Hematopoietic multipotent progenitor cell treated with erythropoietin and hydrocortisone succinate and interleukin-3 and kit ligand, for 17 days (in vitro differentiated cells): ENCODE measurements at regions not wholly inside any gene's neighbourhood (a gene's known extent, or its start where the extent isn't known, plus 50 kb on each side); places are given as distances from the start of the nearest gene placed in this dataset.
A peak's percentile ranks its signal among the peaks of the same experiment; 100 is the strongest.
"Not testable (repeated sequence)": the region's sequence is repeated elsewhere in the genome, so short reads cannot be mapped to it uniquely, and the experiment has no call there.

ENCODE experiments used
- DNase-seq: peaks from one replicate; pipeline ENCODE4 v3.0.0-alpha.2; 2015; ENCODE audit warnings: low spot score

DNA sequence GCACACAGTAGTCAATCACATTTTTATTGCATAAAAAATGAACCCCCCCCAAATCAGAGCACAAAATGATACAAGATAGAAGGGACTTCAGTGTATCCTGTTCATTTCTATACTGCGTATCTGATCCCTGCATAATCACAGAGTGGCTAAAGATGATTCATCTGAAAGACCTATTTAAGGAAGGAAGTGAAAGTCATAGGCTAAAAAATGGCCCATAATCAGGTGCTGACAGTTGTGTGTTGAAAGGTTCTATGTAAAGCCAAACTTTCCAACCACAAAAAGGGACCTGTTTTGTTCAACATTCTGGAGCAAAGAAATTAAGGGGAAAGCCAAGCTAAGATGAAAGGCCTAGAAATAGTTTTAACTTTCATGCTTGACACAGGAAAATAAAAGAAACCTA lies 147.8 kb upstream of the ATP2B1 start:
- DNase-seq, result no peak

GRCh38 chr12:89848732-89849131 lies 140.1 kb upstream of the ATP2B1 start:
- DNase-seq, result no peak

- no peak for DNase-seq
Observed at GRCh38 chr12:89846473-89847055, 137.9 kb upstream of the ATP2B1 start.

GRCh38 chr12:89845767-89846166 lies 137.1 kb upstream of the ATP2B1 start:
- no peak for DNase-seq

DNA sequence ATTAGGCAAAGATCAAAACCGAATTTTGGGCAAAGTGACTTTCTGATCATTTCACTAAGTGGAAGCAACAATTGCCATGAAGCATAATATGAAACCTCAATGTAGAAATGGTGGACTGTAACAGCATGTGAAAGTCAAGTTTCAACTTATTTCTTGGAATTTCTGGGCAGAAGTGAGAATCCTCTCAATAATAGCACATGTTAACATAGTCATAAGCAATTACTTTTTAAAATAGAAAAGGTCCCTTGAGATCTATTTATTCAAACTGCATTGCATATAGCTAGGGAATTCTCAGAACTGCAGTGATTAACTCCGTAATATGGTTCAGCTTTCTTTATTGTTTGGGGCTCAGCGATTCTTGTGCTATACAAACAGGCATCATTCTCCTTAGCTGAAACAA lies 136.7 kb upstream of the ATP2B1 start:
- no peak for DNase-seq

DNA sequence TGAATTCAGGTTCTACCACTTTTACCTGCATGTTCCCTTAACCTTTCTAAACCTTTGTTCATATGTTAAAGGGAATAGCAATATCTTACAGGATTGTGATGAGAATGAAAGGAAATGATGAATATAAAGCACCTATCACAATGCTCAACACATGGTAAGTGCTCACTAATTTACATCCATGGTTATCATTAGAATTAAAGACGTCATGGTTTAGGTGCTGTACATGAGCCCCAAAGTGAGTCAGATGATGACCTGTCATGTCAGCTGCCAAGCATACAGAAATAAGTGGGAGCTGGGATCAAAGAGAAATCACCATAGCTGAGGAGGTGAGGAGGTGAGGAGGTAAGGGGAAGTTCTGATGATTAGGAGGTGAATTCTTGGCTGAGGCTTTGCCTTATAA lies 135.9 kb upstream of the ATP2B1 start:
- DNase-seq, result no peak

DNA sequence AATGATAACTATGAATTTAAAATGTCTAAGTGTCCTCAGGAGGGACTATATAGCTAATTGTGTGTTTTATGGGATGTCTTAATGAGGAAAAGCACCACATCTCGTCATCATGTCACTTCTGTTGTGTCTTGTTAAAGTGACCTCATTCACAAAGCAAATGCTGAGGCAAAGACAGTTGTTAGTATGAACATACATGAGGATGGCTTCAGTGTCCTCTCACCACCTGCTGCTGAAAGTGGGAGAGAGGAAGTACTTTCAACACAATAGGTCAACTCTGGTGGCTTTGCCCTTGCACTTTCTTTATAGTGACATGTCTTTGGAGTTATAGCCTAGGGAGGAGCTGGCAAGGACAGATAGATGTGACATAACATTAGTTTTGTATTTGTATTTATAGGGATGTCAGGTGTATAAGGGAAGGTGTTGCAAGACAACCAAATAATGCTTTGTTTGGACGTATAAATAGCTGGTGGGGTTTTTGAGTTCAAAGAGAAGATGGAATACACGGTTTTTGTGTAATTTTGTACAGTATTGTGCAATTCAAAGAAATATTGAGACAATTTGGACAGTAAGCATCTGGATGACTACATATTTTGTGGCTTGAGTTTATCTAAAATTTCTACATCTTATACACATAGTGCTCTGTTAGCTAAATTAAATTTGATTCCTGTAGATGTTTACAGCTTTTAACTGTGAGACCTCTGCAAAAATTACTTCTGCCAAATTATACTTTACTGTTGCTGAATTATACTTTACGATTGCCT lies 131.7 kb upstream of the ATP2B1 start:
- DNase-seq, result no peak

DNA sequence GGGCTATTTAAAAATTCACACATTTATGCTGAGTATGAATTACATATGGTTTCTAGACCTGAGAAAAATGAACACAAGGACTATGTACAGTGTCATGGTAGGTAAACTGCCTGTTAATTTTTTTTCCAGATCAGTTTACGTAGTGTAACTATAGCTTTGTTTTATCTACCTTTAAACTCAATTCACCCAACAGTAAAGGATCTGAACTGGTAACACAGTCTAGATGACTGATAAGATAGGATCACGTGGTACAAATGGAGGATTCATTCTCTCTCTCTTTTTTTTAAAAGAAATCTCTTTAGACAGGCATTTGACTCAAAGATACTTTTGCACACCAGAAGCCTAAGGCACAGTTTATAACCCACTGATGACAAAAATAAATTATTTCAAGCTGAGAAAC lies 130.8 kb upstream of the ATP2B1 start:
- DNase-seq, result no peak

- no peak for DNase-seq
Observed at GRCh38 chr12:89838833-89839232, 130.2 kb upstream of the ATP2B1 start.

DNA sequence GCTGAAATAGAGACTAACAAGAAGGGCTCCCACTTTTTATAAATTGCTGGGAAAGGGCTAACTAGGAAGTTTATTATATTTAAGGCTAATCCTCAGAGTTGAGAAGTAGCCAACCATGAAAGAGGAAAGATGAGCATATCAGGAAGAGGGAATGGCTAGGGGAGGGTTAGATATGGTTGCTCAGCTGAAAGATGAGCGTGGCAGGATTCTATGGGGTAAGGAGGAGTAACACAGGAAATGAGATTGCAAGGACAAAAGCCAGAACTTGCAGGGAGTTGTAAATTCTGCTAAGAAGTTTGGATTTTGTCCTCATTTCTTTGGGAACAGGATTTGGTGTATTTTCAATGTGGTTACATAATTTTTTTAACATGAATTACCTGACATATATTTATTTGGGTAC lies 127.4 kb upstream of the ATP2B1 start:
- no peak for DNase-seq

DNA sequence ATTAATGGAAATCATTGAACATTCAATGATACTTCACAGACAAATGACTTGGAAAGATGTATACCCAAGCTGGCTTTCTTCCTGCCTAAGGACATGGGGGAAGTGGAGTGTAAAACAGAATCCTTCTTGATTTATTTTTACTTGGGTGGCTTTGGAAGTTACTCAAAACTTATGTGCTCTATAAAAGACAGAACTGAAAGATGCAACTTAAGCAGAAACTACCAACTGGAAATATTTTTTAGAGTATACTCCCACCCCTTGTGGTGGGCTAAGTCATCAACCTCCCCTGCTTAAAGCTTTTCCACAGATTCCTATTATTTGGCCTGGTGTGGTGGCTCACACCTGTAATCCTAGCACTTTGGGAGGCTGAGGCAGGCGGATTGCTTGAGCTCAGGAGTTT lies 126.0 kb upstream of the ATP2B1 start:
- no peak for DNase-seq

- DNase-seq, result no peak
Observed at GRCh38 chr12:89833337-89834252, 125.0 kb upstream of the ATP2B1 start.

GRCh38 chr12:89832336-89832735 lies 123.7 kb upstream of the ATP2B1 start:
- no peak for DNase-seq

- DNase-seq, result no peak
Observed at GRCh38 chr12:89831310-89832095, 122.9 kb upstream of the ATP2B1 start.

DNA sequence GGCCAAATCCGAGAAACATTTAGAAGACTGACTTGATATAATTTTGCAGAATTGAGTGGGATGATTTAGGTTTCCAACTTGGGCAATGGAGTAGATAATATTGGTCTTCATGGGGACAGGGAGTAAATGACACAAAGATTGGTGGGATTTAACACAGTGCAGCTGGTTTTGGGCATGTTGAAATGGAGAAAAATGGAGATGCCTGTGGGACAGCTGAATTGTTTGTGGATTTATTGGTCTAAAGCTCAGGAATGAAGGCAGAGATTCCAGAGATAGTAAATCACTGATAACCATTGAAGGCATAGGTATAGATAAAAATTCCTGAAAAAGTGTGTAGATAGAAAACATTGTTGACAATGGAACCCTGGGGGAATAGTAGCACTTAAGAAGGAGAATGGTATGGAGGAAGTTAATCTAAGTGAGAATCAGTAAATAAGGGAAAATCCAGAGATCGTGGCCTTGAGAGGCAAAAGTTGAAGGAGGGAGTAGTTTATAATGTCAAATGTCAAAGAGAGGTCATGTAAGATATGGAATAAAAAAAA lies 120.9 kb upstream of the ATP2B1 start:
- DNase-seq, result no peak

DNA sequence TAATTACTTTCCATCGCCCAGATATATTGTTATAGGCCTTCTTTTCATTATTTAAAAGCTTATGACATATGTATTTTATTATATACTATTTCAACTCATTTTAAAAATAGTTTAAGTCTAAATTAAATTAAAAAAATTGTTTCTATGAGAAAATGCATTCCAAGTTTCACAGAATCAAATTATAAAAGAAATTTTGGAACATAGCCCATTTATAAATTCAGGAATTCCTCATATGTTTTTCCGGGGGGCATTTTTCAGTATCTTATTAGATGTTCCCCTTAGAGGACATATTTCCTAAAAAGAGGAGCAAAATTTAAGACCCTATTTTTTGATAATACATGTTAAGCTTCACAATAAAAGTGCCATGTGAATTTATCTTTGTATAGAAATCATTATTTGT lies 119.9 kb upstream of the ATP2B1 start:
- no peak for DNase-seq

GRCh38 chr12:89827592-89827991 lies 119.0 kb upstream of the ATP2B1 start:
- no peak for DNase-seq

GRCh38 chr12:89826468-89826867 lies 117.8 kb upstream of the ATP2B1 start:
- DNase-seq, result no peak

DNA sequence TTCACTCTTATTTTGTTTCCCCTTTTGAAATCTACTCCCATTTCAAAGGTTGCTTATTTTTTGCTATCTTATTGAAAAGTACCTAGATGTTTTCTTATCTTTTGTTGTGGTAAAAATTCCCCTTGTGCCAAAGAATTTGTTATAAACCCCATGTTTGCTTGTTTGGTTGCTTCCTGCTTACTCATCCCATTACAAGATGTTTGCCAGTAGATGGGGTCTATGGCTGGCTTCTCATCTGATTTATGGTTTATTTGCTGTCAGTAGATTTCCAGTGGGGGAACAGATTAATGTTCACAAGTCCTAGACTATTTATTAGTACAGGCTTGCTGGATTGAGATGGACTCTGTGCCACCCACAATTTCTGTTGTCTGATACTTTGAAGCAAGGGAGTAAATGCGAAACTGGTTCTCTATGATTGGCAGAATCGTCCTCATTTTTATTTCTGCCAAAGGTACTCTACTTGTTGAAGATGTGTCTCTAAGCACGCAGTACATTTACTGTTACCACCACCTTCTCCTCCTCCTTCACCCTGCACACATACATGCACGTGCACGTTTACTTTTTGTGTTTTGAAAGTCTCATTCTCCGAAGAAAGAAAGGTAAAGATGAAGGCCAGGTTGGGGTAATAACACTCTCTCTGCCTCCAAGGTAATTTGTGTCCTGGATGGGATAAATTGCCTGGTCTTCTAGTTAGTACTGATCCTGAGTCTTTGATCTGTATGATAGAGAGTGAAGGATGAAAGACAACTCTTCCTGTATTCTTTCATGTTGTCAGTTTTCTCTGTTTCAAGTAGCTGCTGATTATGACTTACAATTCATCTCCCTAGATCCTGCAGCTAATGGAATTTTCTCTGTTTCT lies 117.2 kb upstream of the ATP2B1 start:
- peak; percentile 29 for DNase-seq

- no peak for DNase-seq
Observed at GRCh38 chr12:89824822-89825221, 116.2 kb upstream of the ATP2B1 start.

GRCh38 chr12:89822992-89823391 lies 114.4 kb upstream of the ATP2B1 start:
- not testable (repeated sequence) for DNase-seq
